Ovary (tissue), 3 donors: ENCODE measurements at regions not wholly inside any gene's neighbourhood (a gene's known extent, or its start where the extent isn't known, plus 50 kb on each side); places are given as distances from the start of the nearest gene placed in this dataset.

Experiments used
- CTCF ChIP-seq, 3 donors: fragments of 450-650 bp in 2 of 3; fragments of 200-600 bp in 1 of 3; IDR thresholded peaks; one replicate each; pipeline versions ENCODE4 v1.5.1 to v1.8.0; 2016 to 2022; ENCODE audit warnings: antibody characterized with exemption in 3 of 3, mild to moderate bottlenecking in 1 of 3
- POLR2A ChIP-seq: fragments of 450-650 bp; IDR thresholded peaks from one replicate; pipeline ENCODE4 v1.6.1; 2017; ENCODE audit warnings: antibody characterized with exemption, mild to moderate bottlenecking, moderate library complexity
- donor health status: DM: no; HTN: no; CAD: no.

- TF ChIP-seq CTCF (IDR thresholded peaks at IDR 0.05): no peak
- no peak for TF ChIP-seq POLR2A
Measured at GRCh38 chr1:222057162-222057561, 315.3 kb upstream of the DUSP10 start.
